RKO (cell line): ENCODE measurements at regions not wholly inside any gene's neighbourhood (a gene's known extent, or its start where the extent isn't known, plus 50 kb on each side); places are given as distances from the start of the nearest gene placed in this dataset.
"Not testable (repeated sequence)": the region's sequence is repeated elsewhere in the genome, so short reads cannot be mapped to it uniquely, and the experiment has no call there.

Experiments
- DNase-seq: peaks from one replicate; pipeline ENCODE4 v3.0.0-alpha.2; 2016; ENCODE audit warnings: low spot score

GRCh38 chr4:154164931-154165839 lies 326.4 kb downstream of the DCHS2 start:
- no peak for DNase-seq

GRCh38 chr4:154160519-154161301 lies 330.9 kb downstream of the DCHS2 start:
- no peak for DNase-seq

- no peak for DNase-seq
Measured at GRCh38 chr4:154158361-154159155, 333.0 kb downstream of the DCHS2 start.

- DNase-seq = no peak
Measured at GRCh38 chr4:154152546-154152945, 339.1 kb downstream of the DCHS2 start.

- not testable (repeated sequence) for DNase-seq
Measured at GRCh38 chr4:154149236-154149635, 342.4 kb downstream of the DCHS2 start.

- DNase-seq = no peak
Measured at GRCh38 chr4:154143720-154144119, 347.9 kb downstream of the DCHS2 start.

GRCh38 chr4:154142664-154143063 lies 348.9 kb downstream of the DCHS2 start:
- no peak for DNase-seq

GRCh38 chr4:154140869-154141268 lies 350.7 kb downstream of the DCHS2 start:
- DNase-seq = no peak

GRCh38 chr4:154137320-154137905 lies 348.5 kb upstream of the SFRP2 start:
- DNase-seq = no peak

GRCh38 chr4:154135576-154135975 lies 346.7 kb upstream of the SFRP2 start:
- no peak for DNase-seq

GRCh38 chr4:154132406-154132805 lies 343.5 kb upstream of the SFRP2 start:
- no peak for DNase-seq

GRCh38 chr4:154126276-154126675 lies 337.4 kb upstream of the SFRP2 start:
- no peak for DNase-seq

GRCh38 chr4:154125340-154125739 lies 336.5 kb upstream of the SFRP2 start:
- no peak for DNase-seq

GRCh38 chr4:154124539-154125255 lies 335.8 kb upstream of the SFRP2 start:
- peak; percentile 60 for DNase-seq

GRCh38 chr4:154123897-154124296 lies 335.0 kb upstream of the SFRP2 start:
- no peak for DNase-seq

GRCh38 chr4:154120690-154121345 lies 331.9 kb upstream of the SFRP2 start:
- DNase-seq = no peak

- DNase-seq = no peak
Measured at GRCh38 chr4:154120006-154120676, 331.3 kb upstream of the SFRP2 start.

GRCh38 chr4:154119317-154119716 lies 330.4 kb upstream of the SFRP2 start:
- no peak for DNase-seq

- DNase-seq = not testable (repeated sequence)
Measured at GRCh38 chr4:154117726-154118125, 328.8 kb upstream of the SFRP2 start.

- no peak for DNase-seq
Measured at GRCh38 chr4:154107337-154107736, 318.5 kb upstream of the SFRP2 start.
